ENCODE measurements at regions not wholly inside any gene's neighbourhood (a gene's known extent, or its start where the extent isn't known, plus 50 kb on each side); places are given as distances from the start of the nearest gene placed in this dataset.

GRCh38 chr18:79595876-79596374 lies 83.7 kb upstream of the CTDP1 start:
- intact Hi-C loops (cut with DNase I; ENCODE audit: low total_unique reads): no loop called here
- H3K4me3 ChIP-seq (ENCODE audit: low read depth, poor library complexity, severe bottlenecking): no peak overlapping the region
- peak in 1 of 2 donors; percentile 57 for DNase-seq (ENCODE audit: low spot score in 2 of 2)
- TF ChIP-seq, protein P1, sequence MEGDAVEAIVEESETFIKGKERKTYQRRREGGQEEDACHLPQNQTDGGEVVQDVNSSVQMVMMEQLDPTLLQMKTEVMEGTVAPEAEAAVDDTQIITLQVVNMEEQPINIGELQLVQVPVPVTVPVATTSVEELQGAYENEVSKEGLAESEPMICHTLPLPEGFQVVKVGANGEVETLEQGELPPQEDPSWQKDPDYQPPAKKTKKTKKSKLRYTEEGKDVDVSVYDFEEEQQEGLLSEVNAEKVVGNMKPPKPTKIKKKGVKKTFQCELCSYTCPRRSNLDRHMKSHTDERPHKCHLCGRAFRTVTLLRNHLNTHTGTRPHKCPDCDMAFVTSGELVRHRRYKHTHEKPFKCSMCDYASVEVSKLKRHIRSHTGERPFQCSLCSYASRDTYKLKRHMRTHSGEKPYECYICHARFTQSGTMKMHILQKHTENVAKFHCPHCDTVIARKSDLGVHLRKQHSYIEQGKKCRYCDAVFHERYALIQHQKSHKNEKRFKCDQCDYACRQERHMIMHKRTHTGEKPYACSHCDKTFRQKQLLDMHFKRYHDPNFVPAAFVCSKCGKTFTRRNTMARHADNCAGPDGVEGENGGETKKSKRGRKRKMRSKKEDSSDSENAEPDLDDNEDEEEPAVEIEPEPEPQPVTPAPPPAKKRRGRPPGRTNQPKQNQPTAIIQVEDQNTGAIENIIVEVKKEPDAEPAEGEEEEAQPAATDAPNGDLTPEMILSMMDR (IDR thresholded peaks at IDR 0.05): no peak
- no peak for TF ChIP-seq POLR2A (IDR thresholded peaks at IDR 0.05)
- WGBS, 2 donors: 86 to 90% methylated on average over 22 of the region's 22 CpGs

- intact Hi-C loops (cut with DNase I; ENCODE audit: low total_unique reads): no loop called here
- DNase-seq (ENCODE audit: low spot score in 2 of 2): peak in 1 of 2 donors; percentile 72
- TF ChIP-seq, protein P1 (IDR thresholded peaks at IDR 0.05): no peak
- TF ChIP-seq POLR2A (IDR thresholded peaks at IDR 0.05): no peak
- 69 to 71% methylated on average over 26 to 27 of the region's 27 CpGs for WGBS, 2 donors
- H3K4me3 ChIP-seq (ENCODE audit: low read depth, poor library complexity, severe bottlenecking): no peak overlapping the region
Observed at GRCh38 chr18:79596446-79597175, 83.0 kb upstream of the CTDP1 start.

DNA sequence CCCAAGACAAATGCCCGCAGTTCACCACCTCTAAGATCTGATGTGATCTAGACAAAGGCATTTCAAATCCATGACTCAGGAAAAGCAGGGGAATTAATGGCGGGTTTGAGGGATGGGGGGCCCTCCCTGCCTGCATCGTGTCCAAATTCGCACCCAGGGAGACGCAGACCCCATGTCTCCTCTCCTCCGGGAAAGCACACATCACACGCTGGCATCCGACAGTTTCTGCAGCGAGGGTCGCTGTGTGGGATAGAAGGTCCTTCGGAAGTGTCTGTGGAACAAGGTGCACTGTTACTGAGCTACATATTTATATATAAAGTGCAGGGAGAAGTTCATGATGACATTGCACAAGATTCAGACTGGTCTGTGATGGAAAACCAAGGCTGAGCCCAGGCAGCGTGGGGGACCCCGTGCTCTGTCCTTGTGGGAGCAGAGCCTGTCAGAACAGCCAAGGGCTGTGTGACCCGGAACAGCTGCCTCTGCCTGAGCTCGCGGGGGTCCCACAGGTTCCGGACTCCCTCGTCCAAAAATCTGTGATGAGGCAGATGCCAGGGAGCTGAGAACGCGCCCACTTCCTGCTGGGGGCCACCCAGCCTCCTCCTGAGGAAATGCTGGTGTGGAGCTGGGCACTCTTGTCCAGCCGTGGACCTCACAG lies 82.3 kb upstream of the CTDP1 start:
- TF ChIP-seq, protein P1 (IDR thresholded peaks at IDR 0.05): no peak
- no peak for TF ChIP-seq POLR2A (IDR thresholded peaks at IDR 0.05)
- intact Hi-C loops (cut with DNase I; ENCODE audit: low total_unique reads): no loop called here
- H3K4me3 ChIP-seq (ENCODE audit: low read depth, poor library complexity, severe bottlenecking): no peak overlapping the region
- peak in 1 of 2 donors; percentile 58 for DNase-seq (ENCODE audit: low spot score in 2 of 2)
- WGBS, 2 donors: 77 to 88% methylated on average over 21 of the region's 21 CpGs

DNA sequence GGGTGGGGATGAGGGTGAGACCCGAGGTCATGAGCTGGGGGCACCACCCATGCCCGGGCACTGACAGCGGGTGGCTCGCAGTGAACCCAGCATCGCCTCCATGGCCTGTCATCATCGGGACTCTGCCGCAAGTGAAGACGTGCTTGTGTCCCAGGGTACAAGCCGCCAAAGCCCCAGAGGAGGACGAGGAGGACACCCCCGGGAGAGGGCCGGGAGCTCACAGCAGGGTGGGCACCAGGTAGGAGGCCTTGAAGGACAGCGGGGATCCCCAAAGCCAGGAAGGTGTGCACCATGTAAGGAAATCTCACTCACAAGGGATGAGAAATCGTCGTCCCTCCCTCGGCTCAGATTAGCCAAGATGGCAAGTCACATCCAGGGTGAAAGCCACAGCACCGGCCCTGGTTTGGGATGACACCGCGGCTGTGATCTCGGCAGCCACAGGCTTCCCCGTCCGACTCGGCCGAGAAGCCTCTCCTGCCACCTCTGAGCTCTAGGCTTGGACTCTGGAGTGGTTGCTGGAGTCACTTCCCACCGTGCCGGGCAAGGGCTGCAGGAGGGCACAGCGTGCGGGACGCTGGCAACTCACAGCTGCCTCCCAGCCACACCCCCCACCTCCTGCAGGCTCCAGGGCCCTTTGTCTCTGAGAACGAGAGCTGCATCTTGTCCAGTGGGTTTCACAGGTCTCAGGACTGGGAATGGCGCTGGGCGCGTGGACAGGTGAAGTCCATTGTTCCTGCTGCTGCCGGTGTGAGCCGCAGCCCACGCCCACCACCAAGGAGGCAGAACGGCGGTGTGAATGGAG lies 81.6 kb upstream of the CTDP1 start:
- no peak for TF ChIP-seq POLR2A (IDR thresholded peaks at IDR 0.05)
- TF ChIP-seq, protein P1 (IDR thresholded peaks at IDR 0.05): no peak
- DNase-seq (ENCODE audit: low spot score in 2 of 2): peak in 1 of 2 donors; percentile 85
- H3K4me3 ChIP-seq (ENCODE audit: low read depth, poor library complexity, severe bottlenecking): no peak overlapping the region
- 82 to 86% methylated on average over 34 to 36 of the region's 38 CpGs for WGBS, 2 donors
- intact Hi-C loops (cut with DNase I; ENCODE audit: low total_unique reads): no loop called here

DNA sequence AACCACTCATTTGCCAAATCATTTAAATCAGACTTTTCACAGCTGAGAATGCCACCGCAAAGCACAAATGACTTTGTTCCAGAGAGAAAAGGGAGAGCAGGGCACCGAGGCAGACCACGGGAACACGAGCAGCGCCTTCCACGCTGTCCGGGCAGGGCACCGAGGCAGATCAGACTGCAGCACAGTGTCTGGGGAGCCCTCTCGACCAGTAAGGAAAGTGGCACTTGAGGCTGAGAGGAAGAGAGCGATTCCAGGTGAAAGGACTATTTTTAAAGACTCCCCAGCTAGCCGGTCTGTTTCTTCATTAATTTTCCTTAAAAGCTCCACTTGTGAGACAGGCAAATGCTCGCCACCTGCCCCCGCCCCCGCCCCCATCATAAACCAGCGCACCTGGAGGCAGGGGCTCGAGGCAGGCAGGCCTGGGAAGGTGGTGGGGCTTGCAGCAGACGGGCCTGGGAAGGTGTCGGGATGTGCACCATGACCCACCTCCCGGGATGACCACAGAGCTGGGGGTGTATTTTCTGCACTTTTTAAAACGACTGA lies 80.9 kb upstream of the CTDP1 start:
- TF ChIP-seq POLR2A (IDR thresholded peaks at IDR 0.05): no peak
- TF ChIP-seq, protein P1 (IDR thresholded peaks at IDR 0.05): no peak
- DNase-seq (ENCODE audit: low spot score in 2 of 2): peak in 1 of 2 donors; percentile 40
- no peak overlapping the region for H3K4me3 ChIP-seq (ENCODE audit: low read depth, poor library complexity, severe bottlenecking)

More for the DNA sequence above, 80.9 kb upstream of the CTDP1 start:
- intact Hi-C loops (cut with DNase I; ENCODE audit: low total_unique reads): no loop called here
- WGBS, 2 donors: 80 to 81% methylated on average over 19 to 20 of the region's 20 CpGs

Data from lower leg skin (tissue), 4 donors.